Glomerular visceral epithelial cell (primary cell): ENCODE measurements at regions not wholly inside any gene's neighbourhood (a gene's known extent, or its start where the extent isn't known, plus 50 kb on each side); places are given as distances from the start of the nearest gene placed in this dataset.

ENCODE experiments used
- DNase-seq: peaks from one replicate; pipeline ENCODE4 v3.0.0-alpha.2; 2016; ENCODE audit errors: extremely low spot score

GRCh38 chr3:14335774-14336748 lies 66.3 kb upstream of the SLC6A6 start:
- no peak for DNase-seq

DNA sequence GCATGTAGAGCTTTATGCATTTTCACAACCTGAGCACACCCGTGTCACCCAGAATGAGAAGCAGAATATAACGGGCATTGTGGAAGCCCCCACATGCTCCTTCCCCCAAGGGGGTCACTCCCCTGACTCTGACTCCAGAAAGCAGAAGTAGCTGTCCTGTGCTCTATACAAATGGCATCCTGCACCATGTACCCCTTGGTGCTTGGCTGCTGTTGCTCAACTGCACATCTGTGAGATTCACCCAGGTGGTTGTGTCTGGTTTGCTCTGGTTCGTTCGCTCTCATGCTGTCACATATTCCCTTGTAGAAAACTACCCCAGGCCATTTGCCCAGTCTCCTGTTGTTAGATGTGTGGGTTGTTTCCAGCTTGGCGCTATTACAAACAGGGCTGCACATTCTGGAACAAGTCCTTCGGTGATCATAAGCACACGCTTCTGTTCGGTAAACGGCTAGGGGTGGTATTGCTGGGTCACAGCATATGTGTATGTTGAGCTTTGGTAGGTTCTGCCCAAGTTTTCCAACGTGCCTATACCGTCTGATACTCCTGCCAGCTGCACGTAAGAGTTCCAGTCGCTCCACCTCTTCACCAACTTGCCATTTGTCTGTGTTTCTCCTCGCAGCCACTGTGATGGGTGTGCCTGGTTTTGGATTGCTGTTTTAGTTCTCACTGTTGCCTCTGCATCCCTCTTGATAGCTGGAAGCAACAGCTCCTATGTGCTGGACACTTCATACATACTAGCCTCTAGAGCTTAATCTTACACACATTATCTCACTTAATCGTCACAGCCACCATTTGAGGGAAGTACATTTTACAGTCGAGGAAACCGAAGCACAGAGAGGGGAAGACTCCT lies 65.4 kb upstream of the SLC6A6 start:
- DNase-seq, result no peak

- DNase-seq, result no peak
Measured at GRCh38 chr3:14337828-14338227, 64.6 kb upstream of the SLC6A6 start.

GRCh38 chr3:14338242-14338641 lies 64.2 kb upstream of the SLC6A6 start:
- no peak for DNase-seq

DNA sequence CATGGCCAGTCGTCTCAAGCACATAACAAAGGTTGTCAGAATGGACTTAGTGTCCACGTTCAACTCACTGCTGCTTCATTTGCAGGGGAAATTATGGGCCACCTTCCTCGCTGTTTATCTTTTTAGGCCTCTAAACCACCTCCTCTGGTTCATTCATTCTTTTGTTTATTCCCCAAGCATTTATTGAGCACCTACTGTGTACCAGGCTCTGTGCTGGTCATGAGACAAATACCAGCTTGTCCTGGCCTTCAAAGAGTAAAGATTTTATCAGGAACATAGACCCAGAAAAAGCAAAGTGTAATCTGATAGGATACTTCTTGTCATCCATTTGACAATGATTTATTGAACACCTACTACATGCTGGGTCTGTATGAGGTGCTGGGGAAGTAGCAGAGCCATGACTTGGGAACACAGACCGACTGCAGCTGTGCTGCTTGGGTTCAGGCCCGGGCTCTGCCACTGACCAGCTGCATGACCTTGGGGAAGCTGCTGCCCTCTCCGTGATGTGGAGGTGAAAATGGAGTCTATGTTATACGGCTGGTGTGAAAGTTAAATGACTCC lies 63.4 kb upstream of the SLC6A6 start:
- no peak for DNase-seq

DNA sequence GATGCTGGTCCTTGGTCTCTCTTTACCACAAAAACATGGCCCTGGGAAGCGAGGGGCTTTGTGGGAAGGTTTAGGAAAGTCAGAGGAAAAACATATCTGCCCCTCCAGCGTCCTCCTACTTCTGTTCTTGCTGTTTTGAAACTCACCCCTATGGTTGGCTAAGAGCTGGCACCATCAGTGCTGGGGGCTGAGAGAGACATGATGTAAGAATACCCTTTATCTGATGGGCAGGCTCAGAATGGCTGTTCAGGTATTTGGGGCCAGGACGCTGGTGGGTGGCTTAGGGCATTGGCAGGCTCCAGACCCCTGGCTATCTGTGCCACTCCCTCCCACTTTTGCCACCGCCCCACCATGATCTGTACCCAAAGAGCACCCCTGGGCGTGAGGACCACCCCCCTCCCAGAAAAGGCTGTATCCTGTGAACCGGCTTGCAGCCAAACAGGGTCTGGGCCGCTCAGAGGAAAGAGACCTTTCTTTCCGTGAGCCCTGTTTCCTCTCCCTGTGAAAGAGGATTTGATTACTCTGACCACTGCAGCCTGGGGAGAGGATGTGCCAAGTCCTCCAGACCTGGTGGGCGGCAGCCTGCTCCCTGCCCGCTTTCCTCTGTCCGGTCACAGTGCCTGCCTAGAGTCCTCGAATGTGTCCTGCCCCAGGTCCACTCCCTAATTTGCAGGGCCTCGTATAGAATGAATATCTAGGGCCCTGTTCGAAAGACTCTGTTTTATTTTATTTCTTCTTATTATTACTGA lies 61.3 kb upstream of the SLC6A6 start:
- no peak for DNase-seq

DNA sequence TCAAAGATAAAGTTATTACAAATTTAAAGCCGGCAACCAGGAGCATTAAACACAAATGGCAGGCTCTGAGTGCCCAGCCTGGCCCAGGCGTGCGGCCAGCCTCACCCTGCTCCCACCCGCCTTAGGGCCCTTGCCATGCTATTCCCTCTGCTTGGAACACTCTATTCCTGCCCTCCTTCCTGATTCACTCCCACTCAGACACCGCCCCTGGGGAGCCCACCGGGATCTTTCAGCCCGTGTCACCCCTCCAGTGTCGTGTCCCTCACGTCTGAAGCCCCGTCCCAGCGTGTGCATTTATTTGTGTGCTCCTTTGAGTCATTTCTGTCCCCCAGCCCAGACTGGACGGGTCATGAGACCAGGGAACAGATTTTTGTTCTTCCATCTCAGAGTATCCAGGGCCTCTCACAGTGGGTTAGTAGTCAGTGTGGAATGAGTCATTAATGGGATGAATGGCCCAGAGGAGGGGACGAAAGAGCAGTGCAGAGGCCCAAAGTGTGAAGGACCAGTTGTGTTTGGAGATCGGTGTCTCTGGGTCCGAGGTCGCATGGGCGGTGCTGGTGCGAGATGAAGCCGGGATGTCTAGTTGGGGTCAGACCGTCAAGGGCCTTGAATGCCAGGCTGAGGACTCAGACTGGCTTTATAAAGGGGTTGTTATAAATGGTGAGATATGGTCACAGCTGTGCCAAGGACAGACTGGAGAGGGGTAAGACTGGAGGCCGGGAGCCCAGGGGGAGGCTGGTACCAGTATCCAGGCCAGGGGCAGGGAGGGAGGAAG lies 58.9 kb upstream of the SLC6A6 start:
- no peak for DNase-seq

DNA sequence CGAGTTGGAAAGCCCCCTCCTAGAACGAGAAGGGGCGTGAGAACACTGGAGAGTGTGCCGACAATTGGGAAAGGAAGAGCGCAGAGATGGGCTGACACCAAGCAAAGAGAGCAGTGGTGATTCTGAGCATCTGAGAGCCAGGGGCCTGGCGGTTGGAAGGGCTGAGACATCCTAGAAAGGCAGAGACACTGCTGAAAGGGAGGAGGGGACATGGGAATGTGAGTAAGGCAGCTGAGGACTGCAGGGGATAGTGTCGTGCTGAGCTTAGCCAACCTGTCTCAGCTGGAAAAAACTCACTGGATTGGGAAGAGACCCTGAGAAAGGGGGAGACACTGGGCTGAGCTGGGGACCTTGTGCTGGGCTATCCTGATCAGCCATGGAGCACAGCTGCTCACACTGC lies 58.1 kb upstream of the SLC6A6 start:
- DNase-seq, result no peak

GRCh38 chr3:14345496-14346150 lies 56.8 kb upstream of the SLC6A6 start:
- no peak for DNase-seq

DNA sequence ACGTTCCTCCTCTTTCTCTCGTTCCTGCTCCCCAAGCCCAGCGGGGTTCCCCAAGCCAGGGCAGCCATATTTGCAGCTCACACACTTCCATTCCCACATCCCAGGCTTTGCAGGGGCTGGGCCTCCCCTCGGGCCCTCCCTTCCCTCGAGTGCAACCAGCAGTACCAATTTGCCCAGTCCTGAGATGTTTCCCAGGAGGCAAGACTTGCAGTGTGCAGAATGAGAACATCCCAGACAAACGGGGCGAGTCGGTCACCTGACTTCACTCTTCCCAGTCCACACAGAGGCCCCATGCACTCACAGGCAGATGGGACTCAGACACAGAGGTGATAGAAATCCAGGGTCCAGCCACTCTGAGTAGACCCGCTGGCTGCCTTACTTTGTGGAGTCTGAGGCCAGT lies 56.2 kb upstream of the SLC6A6 start:
- no peak for DNase-seq

DNA sequence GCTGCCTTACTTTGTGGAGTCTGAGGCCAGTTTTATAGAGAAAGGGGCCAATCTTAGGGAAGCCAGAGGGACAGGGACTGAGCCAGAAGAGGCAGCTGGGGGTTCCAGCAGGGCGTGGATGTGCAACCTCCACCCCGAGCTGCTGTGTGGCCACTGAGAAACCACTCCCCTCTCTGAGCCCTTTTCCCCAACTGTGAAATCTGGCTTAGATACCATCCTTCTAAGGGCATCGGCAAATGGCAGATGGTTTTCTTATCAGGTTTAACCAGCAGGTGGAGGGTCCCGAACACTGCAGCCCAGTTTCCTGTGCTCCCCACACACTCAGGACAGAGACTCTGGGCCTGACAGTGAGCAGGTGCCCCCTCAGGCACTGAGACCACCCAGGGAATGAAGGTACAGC lies 55.8 kb upstream of the SLC6A6 start:
- DNase-seq, result no peak

DNA sequence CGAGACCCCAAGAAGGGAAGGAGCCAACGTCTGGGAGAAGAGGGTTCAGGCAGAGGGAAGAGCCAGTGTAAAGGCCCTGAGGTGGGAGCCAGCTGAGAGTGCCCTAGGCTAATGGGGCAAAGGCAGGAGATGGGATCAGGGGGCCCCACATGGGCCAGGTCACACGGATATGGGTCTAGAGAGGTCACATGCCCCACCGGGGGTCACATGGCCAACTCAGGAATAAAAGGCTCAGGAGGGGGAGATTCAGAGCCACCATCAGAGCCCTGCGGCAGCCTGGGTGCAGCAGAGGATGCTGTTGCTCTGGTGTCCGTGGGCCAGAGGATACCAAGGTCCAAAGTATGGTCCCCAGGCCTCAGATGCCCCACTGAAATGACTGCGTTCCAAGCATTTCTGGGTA lies 55.3 kb upstream of the SLC6A6 start:
- no peak for DNase-seq

GRCh38 chr3:14351617-14352001 lies 50.8 kb upstream of the SLC6A6 start:
- no peak for DNase-seq

DNA sequence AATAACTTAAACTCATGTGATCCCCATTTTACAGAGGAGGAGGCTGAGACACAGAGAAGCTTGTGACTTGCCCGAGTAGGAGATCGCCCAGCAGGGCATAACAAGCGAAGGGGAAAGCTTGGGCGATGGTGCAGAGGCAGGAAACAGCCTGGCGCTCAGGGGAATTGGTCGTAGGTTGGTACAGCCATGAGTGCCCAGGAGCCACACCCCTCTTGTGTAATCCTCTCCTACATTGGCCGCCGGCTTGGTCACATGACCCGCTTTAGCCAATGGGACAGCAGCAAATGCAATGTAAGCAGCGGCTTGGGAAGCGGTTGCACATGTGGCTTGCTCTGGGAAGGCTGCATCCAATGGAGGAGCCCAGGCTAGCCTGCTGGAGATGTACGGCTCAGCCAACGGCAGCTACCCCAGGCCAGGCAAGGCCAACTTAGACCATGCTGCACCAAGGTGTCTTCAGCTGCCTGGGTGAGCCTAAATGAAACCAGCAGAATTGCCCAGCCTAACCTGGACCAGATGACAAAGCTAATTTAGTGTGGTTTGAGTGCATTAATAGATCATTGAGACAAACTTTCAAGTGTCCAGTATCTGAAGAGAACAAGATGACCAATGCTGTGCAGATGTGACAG lies 50.3 kb upstream of the SLC6A6 start:
- DNase-seq, result peak; percentile 17
